Liver (tissue), 3 donors: ENCODE measurements at regions not wholly inside any gene's neighbourhood (a gene's known extent, or its start where the extent isn't known, plus 50 kb on each side); places are given as distances from the start of the nearest gene placed in this dataset.

Experiments used
- EGR1 ChIP-seq, 2 donors: IDR thresholded peaks; 2 replicates each; pipeline ENCODE4 v1.6.1; 2016 to 2018; ENCODE audit warnings: antibody characterized with exemption in 2 of 2, low read depth in 2 of 2
- FOXA1 ChIP-seq: IDR thresholded peaks from 2 replicates; pipeline ENCODE4 v1.6.1; 2016; ENCODE audit warnings: antibody characterized with exemption
- GABPA ChIP-seq, 2 donors: IDR thresholded peaks in 1 of 2; conservative IDR thresholded peaks in 1 of 2; 2 replicates each; pipeline ENCODE4 v1.6.1; 2016; ENCODE audit warnings: antibody characterized with exemption in 2 of 2, mild to moderate bottlenecking in 1 of 2, moderate library complexity in 1 of 2
- JUND ChIP-seq, 2 donors: IDR thresholded peaks; 2 replicates each; pipeline ENCODE4 v1.6.1; 2016; ENCODE audit warnings: antibody characterized with exemption in 2 of 2
- RAD21 ChIP-seq, 2 donors: IDR thresholded peaks; 2 replicates each; pipeline ENCODE4 v1.6.1; 2016; ENCODE audit warnings: antibody characterized with exemption in 2 of 2, mild to moderate bottlenecking in 2 of 2
- YY1 ChIP-seq: IDR thresholded peaks from 2 replicates; pipeline ENCODE4 v1.6.1; 2016; ENCODE audit warnings: antibody characterized with exemption, mild to moderate bottlenecking
- TF ChIP-seq, protein P1 (sequence below): IDR thresholded peaks from 2 replicates; pipeline ENCODE4 v1.6.1; 2016; ENCODE audit warnings: antibody characterized with exemption
- TF ChIP-seq, protein P2 (sequence below): IDR thresholded peaks from 2 replicates; pipeline ENCODE4 v1.6.1; 2016; ENCODE audit warnings: antibody characterized with exemption, mild to moderate bottlenecking
- TF ChIP-seq, protein P3 (sequence below): fragments of 150-350 bp; IDR thresholded peaks from 2 replicates; pipeline ENCODE4 v1.5.1; 2017; ENCODE audit warnings: improper control_type of control experiment, low read depth, low read length; ENCODE audit not compliant: missing input control
- TF ChIP-seq, protein P4 (sequence below): IDR thresholded peaks from 2 replicates; pipeline ENCODE4 v1.6.1; 2016; ENCODE audit warnings: antibody characterized with exemption
- TF ChIP-seq, protein P5 (sequence below): IDR thresholded peaks from 2 replicates; pipeline ENCODE4 v1.6.1; 2016; ENCODE audit warnings: antibody characterized with exemption
- donor health status: healthy.
- donor health status: healthy.

DNA sequence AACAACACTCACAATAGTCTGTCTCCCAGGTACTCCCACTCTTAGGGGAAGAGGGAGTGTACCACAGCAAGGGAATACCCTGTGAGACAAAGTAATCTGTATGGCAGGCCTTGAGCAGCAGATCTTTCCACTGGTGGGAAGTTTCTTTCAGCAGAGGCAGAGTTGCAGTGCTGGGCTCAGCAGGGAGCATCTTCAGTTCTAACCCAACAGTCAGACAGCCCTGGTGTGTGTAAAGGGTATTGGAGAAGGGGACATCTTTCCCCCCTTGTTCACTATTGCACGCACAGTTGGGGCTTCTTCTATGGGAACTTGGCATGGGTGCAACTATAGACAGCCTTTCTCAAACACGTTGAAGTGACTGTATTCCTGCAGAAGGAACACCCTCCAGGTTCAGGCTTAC, 159.4 kb upstream of the DPT start:
- TF ChIP-seq FOXA1 (no peak), EGR1 (IDR thresholded peaks at IDR 0.05; ENCODE audit: low read depth in 2 of 2) (no peak), GABPA (IDR thresholded peaks at IDR 0.05 in 1 of 2, conservative IDR thresholded peaks at IDR 0.05 in 1 of 2) (no peak), JUND (IDR thresholded peaks at IDR 0.05) (no peak), YY1 (no peak), RAD21 (IDR thresholded peaks at IDR 0.05) (no peak)
- TF ChIP-seq, protein P1, sequence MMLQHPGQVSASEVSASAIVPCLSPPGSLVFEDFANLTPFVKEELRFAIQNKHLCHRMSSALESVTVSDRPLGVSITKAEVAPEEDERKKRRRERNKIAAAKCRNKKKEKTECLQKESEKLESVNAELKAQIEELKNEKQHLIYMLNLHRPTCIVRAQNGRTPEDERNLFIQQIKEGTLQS, result no peak
- TF ChIP-seq, protein P2, sequence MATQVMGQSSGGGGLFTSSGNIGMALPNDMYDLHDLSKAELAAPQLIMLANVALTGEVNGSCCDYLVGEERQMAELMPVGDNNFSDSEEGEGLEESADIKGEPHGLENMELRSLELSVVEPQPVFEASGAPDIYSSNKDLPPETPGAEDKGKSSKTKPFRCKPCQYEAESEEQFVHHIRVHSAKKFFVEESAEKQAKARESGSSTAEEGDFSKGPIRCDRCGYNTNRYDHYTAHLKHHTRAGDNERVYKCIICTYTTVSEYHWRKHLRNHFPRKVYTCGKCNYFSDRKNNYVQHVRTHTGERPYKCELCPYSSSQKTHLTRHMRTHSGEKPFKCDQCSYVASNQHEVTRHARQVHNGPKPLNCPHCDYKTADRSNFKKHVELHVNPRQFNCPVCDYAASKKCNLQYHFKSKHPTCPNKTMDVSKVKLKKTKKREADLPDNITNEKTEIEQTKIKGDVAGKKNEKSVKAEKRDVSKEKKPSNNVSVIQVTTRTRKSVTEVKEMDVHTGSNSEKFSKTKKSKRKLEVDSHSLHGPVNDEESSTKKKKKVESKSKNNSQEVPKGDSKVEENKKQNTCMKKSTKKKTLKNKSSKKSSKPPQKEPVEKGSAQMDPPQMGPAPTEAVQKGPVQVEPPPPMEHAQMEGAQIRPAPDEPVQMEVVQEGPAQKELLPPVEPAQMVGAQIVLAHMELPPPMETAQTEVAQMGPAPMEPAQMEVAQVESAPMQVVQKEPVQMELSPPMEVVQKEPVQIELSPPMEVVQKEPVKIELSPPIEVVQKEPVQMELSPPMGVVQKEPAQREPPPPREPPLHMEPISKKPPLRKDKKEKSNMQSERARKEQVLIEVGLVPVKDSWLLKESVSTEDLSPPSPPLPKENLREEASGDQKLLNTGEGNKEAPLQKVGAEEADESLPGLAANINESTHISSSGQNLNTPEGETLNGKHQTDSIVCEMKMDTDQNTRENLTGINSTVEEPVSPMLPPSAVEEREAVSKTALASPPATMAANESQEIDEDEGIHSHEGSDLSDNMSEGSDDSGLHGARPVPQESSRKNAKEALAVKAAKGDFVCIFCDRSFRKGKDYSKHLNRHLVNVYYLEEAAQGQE, result no peak
- TF ChIP-seq, protein P3, sequence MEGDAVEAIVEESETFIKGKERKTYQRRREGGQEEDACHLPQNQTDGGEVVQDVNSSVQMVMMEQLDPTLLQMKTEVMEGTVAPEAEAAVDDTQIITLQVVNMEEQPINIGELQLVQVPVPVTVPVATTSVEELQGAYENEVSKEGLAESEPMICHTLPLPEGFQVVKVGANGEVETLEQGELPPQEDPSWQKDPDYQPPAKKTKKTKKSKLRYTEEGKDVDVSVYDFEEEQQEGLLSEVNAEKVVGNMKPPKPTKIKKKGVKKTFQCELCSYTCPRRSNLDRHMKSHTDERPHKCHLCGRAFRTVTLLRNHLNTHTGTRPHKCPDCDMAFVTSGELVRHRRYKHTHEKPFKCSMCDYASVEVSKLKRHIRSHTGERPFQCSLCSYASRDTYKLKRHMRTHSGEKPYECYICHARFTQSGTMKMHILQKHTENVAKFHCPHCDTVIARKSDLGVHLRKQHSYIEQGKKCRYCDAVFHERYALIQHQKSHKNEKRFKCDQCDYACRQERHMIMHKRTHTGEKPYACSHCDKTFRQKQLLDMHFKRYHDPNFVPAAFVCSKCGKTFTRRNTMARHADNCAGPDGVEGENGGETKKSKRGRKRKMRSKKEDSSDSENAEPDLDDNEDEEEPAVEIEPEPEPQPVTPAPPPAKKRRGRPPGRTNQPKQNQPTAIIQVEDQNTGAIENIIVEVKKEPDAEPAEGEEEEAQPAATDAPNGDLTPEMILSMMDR, result no peak
- TF ChIP-seq, protein P4, sequence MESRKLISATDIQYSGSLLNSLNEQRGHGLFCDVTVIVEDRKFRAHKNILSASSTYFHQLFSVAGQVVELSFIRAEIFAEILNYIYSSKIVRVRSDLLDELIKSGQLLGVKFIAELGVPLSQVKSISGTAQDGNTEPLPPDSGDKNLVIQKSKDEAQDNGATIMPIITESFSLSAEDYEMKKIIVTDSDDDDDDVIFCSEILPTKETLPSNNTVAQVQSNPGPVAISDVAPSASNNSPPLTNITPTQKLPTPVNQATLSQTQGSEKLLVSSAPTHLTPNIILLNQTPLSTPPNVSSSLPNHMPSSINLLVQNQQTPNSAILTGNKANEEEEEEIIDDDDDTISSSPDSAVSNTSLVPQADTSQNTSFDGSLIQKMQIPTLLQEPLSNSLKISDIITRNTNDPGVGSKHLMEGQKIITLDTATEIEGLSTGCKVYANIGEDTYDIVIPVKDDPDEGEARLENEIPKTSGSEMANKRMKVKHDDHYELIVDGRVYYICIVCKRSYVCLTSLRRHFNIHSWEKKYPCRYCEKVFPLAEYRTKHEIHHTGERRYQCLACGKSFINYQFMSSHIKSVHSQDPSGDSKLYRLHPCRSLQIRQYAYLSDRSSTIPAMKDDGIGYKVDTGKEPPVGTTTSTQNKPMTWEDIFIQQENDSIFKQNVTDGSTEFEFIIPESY, result no peak
- TF ChIP-seq, protein P5, sequence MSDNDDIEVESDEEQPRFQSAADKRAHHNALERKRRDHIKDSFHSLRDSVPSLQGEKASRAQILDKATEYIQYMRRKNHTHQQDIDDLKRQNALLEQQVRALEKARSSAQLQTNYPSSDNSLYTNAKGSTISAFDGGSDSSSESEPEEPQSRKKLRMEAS, result no peak
